ENCODE measurements at regions not wholly inside any gene's neighbourhood (a gene's known extent, or its start where the extent isn't known, plus 50 kb on each side); places are given as distances from the start of the nearest gene placed in this dataset.
A peak's percentile ranks its signal among the peaks of the same experiment; 100 is the strongest.

GRCh38 chr7:84304407-84304806 is 109.8 kb upstream of the SEMA3A start:
- DNase-seq (ENCODE audit: low read depth) = no peak

GRCh38 chr7:84302949-84303348 is 108.4 kb upstream of the SEMA3A start:
- no peak for DNase-seq (ENCODE audit: low read depth)

- DNase-seq (ENCODE audit: low read depth) = no peak
Observed at GRCh38 chr7:84297616-84298015, 103.0 kb upstream of the SEMA3A start.

- DNase-seq (ENCODE audit: low read depth) = no peak
Observed at GRCh38 chr7:84294847-84295455, 100.4 kb upstream of the SEMA3A start.

DNA sequence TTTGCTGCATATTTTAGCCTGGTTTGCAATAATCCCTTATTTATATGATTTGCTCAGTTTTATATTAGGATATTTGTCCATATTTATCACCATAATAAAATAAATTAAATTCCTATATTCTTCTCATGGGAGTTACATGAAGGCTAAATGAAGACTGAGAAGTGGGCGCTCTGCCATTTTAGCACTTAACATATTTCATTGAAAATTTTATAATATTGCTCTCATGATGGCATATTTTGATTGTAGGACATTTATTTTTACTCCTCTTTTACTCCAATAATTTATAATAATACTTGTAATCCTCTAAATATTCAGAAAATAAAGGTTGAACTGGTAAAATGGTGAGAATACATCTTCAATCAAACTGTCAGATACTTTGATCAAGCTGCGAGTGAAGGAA is 99.8 kb upstream of the SEMA3A start:
- no peak for DNase-seq (ENCODE audit: low read depth)

- no peak for DNase-seq (ENCODE audit: low read depth)
Observed at GRCh38 chr7:84291756-84292155, 97.2 kb upstream of the SEMA3A start.

- no peak for DNase-seq (ENCODE audit: low read depth)
Observed at GRCh38 chr7:84283798-84284197, 89.2 kb upstream of the SEMA3A start.

- DNase-seq (ENCODE audit: low read depth) = no peak
Observed at GRCh38 chr7:84281518-84281917, 86.9 kb upstream of the SEMA3A start.

- DNase-seq (ENCODE audit: low read depth) = no peak
Observed at GRCh38 chr7:84277628-84278224, 83.1 kb upstream of the SEMA3A start.

- no peak for DNase-seq (ENCODE audit: low read depth)
Observed at GRCh38 chr7:84274029-84274638, 79.5 kb upstream of the SEMA3A start.

GRCh38 chr7:84271543-84271942 is 77.0 kb upstream of the SEMA3A start:
- DNase-seq (ENCODE audit: low read depth) = no peak

GRCh38 chr7:84264396-84264795 is 69.8 kb upstream of the SEMA3A start:
- no peak for DNase-seq (ENCODE audit: low read depth)

DNA sequence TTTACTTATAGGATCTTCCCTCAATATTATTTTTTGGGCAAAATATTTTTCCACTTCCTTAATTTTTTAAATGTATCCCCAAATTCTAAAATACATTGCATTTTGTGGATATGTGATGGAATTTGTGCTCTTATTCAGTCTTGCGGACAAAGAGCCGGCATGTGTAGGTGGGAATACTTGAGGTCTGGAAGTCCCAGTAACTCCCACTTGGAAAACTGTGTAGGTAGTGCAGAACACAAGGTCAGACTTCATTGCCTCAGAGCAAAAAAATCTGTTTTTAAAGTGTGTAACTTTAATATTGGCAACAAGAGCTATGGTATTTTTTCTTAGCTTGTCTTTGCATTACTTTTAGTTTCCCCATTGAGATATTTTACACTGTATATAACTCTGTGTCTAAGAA is 68.5 kb upstream of the SEMA3A start:
- no peak for DNase-seq (ENCODE audit: low read depth)

- no peak for DNase-seq (ENCODE audit: low read depth)
Observed at GRCh38 chr7:84261509-84261908, 66.9 kb upstream of the SEMA3A start.

DNA sequence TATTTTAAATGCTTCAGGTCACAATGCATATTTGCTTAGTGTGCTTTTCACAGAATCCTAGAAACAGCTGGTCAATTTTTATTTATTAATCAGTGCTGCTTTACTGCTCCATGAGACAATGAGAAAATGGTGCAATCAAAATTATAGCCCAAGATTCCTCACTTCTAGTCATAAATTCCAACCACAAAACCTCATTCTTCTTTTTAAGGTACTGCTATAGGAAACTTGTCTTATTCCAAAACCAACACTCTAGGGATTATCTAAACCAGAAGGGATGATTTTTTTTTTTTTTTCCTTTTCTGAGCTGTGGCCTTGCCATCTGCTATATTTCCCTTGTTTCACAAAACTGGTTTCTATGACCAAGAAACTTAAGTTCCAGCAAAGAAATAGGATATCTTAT is 64.0 kb upstream of the SEMA3A start:
- no peak for DNase-seq (ENCODE audit: low read depth)

GRCh38 chr7:84256571-84256971 is 62.0 kb upstream of the SEMA3A start:
- DNase-seq (ENCODE audit: low read depth) = no peak

DNA sequence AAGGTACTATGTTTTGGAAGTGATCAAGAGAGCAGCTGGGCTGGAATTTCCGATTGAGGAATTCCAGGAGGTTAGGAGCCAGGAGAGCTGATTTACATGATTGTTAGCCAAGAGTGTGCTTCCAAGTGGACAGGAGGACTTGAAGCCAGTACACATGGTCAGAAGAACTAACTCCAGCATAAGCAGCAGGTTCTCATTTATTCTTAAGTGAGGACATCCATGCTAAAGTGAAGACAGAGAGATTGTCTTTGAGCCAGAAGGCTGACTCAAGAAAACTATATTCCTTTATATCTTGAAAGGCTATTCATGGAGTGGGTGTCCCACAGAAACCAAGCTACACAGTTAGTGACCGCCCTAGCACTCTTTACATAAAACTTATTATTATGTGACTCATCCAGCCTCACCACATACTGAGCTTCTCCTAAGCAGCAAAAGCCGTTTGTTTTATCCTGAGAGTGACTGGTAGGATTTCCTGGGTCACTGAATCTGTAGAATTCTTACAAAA is 56.7 kb upstream of the SEMA3A start:
- peak; percentile 78 for DNase-seq (ENCODE audit: low read depth)

DNA sequence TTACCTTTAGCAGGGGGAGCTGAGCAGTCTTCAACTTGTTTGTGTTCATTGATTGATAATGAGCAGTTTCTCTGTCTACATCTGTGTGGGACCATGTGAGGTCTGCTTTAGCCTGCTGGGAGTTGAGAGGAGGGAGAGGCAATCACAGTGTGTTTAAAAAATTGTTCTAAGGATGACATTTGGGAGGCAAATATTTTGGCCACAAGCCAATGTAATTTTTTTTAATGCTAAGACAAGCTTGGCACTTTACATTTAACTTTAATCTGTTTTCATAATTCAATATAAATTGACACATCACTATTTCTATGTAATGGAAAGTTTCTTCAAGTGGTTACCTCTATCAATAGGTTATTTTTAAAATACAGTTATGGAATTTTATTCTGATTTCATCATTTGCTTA is 55.9 kb upstream of the SEMA3A start:
- DNase-seq (ENCODE audit: low read depth) = no peak

DNA sequence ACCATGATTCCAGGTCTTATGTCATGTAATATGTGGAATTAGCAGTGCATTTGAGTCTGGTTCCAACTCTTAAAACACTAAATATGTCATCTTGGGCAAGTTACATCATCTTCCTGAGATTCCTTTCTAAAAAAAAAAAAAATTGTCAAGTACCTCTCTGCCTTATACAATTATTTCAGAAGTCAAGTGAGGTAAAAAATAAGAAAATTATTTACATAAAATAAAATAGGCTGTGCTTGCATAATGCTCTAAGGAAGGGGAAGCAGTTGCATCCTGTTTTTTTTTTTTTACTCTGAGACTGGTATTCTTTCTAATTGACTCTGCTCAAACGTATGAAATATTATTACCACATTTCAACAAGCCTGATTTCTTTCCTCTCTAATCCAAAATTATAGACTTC is 55.1 kb upstream of the SEMA3A start:
- no peak for DNase-seq (ENCODE audit: low read depth)

GRCh38 chr7:84248843-84249242 is 54.3 kb upstream of the SEMA3A start:
- no peak for DNase-seq (ENCODE audit: low read depth)

- no peak for DNase-seq (ENCODE audit: low read depth)
Observed at GRCh38 chr7:84248267-84248666, 53.7 kb upstream of the SEMA3A start.

GRCh38 chr7:84247591-84247990 is 53.0 kb upstream of the SEMA3A start:
- no peak for DNase-seq (ENCODE audit: low read depth)

GRCh38 chr7:84245835-84246234 is 51.2 kb upstream of the SEMA3A start:
- DNase-seq (ENCODE audit: low read depth) = no peak

All from non-pigmented ciliary epithelial cell (primary cell).